T47D (cell line): ENCODE measurements at regions not wholly inside any gene's neighbourhood (a gene's known extent, or its start where the extent isn't known, plus 50 kb on each side); places are given as distances from the start of the nearest gene placed in this dataset.

Source experiments
- DNase-seq, 2 experiments: peaks; one replicate each; pipeline versions ENCODE4 v3.0.0 to v3.0.0-alpha.2; 2011 to 2012; ENCODE audit warnings: low read depth in 1 of 2, low spot score in 1 of 2
- JUND ChIP-seq: IDR thresholded peaks from 2 replicates; pipeline ENCODE4 v1.6.1; 2012; ENCODE audit warnings: low read depth
- in situ Hi-C: cut with HindIII; loops from 2 replicates; pipeline ENCODE4 v1.10.0; 2016; ENCODE audit warnings: low sequenced_read_pairs, low pct_unique_long_range_greater_than_20kb

DNA sequence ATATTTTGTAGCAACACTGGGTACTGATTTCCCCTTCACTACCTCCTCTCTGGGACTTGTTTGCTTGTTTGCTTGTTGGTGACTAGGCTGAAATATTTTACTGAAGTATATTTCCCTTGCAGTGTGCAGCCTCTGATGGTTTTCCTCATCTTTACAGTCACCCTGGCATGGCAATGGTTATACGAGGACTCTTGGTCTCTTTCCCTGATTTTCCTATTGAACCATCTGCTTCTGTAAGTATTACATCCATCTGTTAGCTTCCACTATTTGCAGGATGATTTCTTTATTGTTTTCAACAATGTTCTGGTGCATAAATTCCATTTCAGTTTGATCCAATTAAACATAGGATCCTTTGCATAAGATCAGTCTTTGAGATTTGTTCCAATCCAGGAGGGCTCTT lies 465.1 kb downstream of the MEI4 start:
- in situ Hi-C loops = no loop called here
- no peak for TF ChIP-seq JUND
- DNase-seq = no peak

- DNase-seq = no peak
- TF ChIP-seq JUND = no peak
- in situ Hi-C loops = no loop called here
Observed at GRCh38 chr6:78131521-78131920, 478.7 kb downstream of the MEI4 start.

DNA sequence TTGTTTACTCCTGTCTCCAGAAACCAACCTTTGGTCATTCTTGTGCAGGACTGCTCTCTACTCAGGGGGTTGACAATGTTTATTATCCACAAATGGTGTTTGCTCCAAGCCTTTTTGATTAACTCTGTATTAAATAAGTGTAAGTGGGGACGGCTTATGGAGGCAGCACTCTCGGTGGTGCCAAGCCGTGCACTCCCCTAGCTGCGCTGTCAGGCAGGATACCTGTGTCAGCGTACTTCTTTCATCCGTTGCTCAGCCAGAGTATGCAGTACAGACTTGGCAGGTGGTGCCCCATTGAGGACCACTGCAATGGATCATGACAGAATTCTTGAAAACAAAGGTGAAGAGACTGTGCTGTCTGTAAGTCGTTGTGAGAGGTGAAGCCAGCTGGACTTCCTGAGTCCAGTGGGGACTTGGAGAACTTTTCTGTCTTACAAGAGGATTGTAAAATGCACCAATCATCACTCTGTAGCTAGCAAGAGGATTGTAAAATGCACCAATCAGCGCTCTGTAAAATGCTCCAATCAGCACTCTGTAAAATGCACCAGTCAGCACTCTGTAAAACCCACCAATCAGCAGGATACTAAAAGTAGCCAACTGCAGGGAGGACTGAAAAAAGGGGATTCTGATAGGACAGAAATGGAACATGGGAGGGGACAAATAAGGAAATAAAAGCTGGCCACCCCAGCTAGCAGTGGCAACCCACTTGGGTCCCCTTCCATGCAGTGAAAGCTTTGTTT lies 480.0 kb downstream of the MEI4 start:
- DNase-seq = no peak

GRCh38 chr6:78150425-78150824 lies 497.6 kb downstream of the MEI4 start:
- no peak for TF ChIP-seq JUND
- in situ Hi-C loops = no loop called here
- DNase-seq = no peak

More for the DNA sequence above, 480.0 kb downstream of the MEI4 start:
- no peak for TF ChIP-seq JUND
- in situ Hi-C loops = no loop called here

GRCh38 chr6:78153976-78154375 lies 501.1 kb downstream of the MEI4 start:
- no peak for DNase-seq
- TF ChIP-seq JUND = no peak
- in situ Hi-C loops = no loop called here

DNA sequence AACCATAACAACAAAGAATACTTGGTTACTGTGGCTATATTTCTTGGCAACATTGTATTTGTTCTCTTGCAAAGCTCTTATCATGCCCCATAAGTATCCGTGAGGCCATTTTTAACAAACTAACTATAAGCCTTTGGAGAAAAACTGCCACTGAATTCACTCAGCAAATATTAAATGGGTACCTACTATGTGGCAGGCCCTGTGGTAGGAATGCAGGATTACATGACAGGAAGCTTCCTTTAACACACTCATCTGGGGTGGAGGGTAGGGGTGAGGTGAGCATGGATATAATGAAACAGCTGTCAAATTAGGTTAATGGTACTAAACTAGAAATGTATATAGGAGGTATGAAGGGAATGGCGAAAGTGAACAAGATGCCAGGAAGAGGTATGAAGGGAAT lies 504.8 kb downstream of the MEI4 start:
- TF ChIP-seq JUND = no peak

GRCh38 chr6:78188891-78189290 lies 536.1 kb downstream of the MEI4 start:
- DNase-seq = no peak
- in situ Hi-C loops = no loop called here
- no peak for TF ChIP-seq JUND

More for the DNA sequence above, 504.8 kb downstream of the MEI4 start:
- no peak for DNase-seq
- in situ Hi-C loops = no loop called here

- in situ Hi-C loops = no loop called here
- no peak for DNase-seq
Observed at GRCh38 chr6:78192057-78192456, 539.2 kb downstream of the MEI4 start.

DNA sequence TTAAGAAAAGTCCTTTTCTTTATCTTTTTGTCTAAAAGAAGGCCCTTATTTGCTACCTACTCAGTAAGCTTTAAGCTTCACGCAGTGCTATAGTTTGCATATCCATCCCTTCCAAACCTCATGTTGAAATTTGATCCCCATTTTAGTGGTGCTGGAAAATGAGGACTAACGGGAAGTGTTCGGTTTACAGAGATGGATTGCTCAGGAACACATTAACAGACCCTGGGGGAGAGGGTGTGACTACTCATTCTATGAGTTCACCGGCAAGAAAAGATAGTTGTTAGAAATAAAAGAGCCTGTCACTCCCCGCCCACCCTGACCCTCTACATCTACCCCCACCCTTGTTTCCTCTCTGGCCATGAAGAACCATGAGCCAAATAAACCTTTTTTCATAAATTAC lies 546.2 kb downstream of the MEI4 start:
- in situ Hi-C loops = no loop called here
- no peak for TF ChIP-seq JUND
- no peak for DNase-seq

More at GRCh38 chr6:78192057-78192456, 539.2 kb downstream of the MEI4 start:
- no peak for TF ChIP-seq JUND

DNA sequence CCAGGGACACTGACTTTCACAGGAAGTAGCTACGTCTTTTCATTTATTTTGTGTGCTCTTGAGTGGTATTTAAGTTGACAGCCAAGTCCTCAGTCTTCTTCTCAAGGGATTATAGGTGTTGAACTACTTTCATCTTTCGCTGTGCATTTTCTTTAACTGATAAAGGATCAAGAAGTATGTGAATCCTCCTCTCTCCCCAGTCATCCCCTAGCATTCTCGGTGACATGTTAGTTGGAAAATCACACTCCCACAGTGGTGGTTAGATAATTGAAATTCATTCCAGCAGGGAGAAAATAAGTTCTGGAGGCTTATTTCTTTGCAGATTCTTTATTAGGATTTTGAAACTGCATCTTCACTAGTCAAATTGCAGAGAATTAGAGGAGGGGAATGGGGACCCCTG lies 569.4 kb downstream of the MEI4 start:
- DNase-seq = no peak

GRCh38 chr6:78231002-78231401 lies 578.2 kb downstream of the MEI4 start:
- TF ChIP-seq JUND = no peak
- peak in 1 of 2 experiments; percentile 16 for DNase-seq
- in situ Hi-C loops = no loop called here

More for the DNA sequence above, 569.4 kb downstream of the MEI4 start:
- TF ChIP-seq JUND = no peak
- in situ Hi-C loops = no loop called here

DNA sequence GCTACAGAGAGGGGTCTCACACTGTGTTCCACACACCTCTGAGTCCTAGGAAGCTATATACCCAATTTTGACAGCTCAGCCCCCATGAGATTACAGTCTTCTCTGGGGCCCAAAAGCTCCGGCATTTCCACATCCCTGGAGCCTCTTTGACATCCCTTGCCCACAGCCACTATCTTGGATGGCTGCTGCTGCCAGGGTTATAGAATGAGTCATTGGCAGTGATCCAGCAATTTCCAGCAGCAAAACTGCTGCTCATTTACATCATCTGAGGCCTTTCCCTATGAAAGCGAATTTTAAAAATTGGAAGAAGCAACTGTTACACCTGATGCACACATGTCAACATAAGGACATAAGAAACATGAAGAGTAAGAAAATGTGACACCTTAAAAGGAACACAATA lies 590.7 kb downstream of the MEI4 start:
- in situ Hi-C loops = no loop called here
- DNase-seq = no peak
- TF ChIP-seq JUND = no peak

GRCh38 chr6:78251931-78252330 lies 599.1 kb downstream of the MEI4 start:
- in situ Hi-C loops = no loop called here
- no peak for DNase-seq

GRCh38 chr6:78253618-78254017 lies 600.8 kb downstream of the MEI4 start:
- TF ChIP-seq JUND = no peak
- in situ Hi-C loops = no loop called here
- no peak for DNase-seq

More at GRCh38 chr6:78251931-78252330, 599.1 kb downstream of the MEI4 start:
- no peak for TF ChIP-seq JUND
